NCI-H82 treated with DMSO at 0.1 percent for 48 hours (cell line): ENCODE measurements at regions not wholly inside any gene's neighbourhood (a gene's known extent, or its start where the extent isn't known, plus 50 kb on each side); places are given as distances from the start of the nearest gene placed in this dataset.

Source experiments
- DNase-seq: peaks from one replicate; lab custom pipeline; 2025; ENCODE audit not compliant: unreplicated experiment; lab: John Stamatoyannopoulos, UW

DNA sequence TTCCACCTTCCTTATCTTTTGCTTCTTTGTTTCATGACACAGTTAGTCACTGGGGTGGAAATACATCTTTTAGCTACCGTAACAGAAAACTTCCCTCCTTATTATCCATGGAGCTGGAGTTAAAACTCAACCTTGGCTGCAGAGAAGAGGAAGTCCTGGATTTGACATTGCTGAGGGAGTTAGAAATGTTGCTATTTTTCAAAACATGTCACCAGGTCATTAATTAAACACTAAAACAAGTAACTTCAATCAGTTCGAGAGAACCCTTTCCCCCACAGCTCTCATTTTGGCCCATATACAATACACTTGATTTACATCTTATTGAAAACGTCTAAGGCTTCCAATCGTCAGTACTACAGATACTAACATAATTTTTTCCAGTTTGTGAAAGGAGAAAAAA, 237.9 kb upstream of the CD180 start:
- no peak for DNase-seq

DNA sequence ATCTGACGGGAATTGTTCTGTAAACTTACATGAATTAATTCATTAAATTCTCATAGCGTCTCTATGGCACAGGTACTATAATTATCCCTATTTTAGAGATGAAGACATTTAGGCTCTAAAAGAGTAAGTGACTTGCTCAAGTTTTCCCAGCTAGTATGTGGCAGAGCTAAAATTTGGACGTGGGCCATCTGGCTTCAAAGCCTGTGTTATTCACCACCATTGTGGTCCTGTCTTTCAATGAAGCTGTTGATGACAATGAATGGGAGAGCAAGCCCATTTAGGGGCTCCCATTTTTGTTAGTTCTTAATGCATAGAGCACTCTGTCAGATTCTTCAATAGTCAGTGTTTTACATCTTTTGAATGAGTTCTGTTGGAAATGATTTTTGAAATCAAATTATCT, 236.0 kb upstream of the CD180 start:
- no peak for DNase-seq

DNA sequence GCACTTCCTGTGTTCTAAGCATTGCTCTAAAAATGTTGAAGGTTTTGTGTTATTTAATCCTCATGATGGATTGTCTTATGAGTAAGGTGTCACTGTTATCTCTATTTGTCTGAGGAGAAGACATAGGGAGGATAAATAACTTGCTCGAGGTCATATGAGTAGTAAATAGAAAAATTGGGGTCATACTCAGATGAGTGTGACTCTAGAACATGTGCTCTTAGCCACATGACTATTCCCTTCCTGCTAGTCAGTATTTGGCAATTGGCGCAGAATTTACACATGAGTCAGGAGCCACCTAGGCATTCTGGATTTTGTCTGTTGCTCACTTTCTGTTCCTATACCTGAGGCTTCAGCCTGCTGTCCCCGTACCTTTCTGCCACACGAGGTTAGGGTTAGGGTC, 234.6 kb upstream of the CD180 start:
- DNase-seq: no peak

DNA sequence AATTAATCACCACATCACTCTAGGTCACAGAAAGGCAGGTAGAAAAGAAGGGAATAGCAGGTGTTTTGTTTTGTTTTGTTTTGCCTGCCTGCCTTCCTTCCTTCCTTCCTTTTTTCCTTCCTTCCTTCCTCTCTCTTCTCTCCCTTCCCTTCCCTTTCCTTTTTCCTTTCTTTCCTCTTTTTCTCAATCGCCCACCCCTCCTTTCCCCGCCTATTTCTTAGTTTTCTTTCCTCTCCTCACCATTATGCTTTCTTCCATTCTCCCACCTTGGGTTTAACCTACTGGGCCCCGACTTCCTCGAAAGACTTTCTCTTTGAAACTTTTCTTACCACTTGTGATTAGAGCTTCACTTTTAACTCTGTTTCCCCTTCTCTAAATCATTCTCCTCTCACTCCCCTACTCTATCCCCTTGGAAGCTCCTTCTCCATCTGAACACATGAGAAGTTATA, 231.3 kb upstream of the CD180 start:
- DNase-seq: no peak

DNA sequence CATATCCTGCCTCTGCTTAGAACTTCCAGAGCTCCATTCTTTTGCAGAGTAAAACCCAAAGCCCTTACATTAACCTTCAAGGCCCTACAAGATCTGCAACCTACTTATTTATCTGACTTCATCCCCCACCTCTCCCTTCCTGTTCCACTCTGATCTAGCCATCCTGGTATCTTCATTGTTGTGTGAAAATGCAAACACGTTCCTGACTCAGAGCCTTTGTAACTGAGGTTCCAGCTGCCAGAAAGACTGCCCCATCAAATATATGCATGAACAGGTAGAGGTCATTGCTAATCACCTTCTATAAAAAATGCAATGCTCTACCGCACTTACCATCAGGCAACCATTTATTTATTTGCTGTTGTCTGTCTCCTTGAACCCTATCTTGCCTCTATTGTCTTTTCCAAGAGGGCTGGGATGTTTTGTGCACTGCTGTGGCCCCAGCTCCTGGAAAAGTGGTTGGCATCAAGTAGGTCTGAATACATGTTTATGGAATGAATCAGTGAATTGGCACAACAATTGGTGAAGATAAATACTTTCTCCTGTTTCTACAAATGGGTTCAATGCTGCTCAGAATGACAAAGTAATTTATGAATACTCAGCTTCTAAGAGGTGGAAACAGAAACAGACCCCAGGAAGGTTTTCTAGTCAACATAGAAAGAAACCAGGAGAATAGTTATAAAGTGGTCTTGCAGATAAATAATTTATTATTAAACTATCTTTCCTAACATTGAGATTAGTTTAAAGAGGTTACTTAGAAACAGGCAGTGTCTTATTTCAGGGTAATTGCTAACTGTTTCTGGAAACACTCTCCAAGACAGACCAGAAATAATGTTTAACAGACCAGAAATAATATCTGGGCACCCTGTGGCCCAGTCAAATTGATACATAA, 230.6 kb upstream of the CD180 start:
- DNase-seq: no peak

DNA sequence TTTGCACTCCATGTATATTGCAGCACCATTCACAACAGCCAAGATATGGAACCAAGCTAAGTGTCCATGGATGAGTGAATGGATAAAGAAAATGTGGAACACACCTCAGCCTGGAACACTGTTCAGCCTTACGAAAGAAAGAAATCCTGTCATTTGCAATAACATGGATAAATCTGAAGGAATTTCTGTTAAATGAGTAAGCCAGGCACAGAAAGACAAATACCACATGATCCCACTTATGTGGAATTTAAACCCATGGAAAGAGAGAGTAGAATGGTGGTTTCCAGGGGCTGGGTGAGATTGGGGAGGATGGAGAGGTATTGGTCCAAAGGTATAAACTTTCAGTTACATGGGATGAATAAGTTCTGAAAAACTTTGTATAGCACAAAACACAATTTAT, 228.9 kb upstream of the CD180 start:
- no peak for DNase-seq

DNA sequence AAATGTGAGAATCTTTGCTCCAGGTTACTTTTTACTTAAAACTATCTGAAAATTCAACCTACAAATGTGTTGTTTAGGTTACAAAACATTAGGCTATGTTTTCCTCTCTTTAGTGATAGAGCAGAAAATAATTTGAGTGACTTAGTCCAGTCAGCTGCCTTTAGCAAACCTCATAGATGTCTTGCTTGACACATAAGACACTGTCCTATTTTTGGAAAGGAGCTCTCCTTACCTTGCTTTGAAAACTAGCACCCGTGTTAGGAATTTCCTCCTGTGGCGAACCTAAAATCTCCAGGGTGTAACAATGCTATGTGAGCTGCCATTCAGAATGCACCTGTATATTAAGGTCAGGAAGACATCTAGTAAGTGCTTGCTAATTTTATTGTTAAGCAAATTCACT, 221.2 kb upstream of the CD180 start:
- DNase-seq: no peak

DNA sequence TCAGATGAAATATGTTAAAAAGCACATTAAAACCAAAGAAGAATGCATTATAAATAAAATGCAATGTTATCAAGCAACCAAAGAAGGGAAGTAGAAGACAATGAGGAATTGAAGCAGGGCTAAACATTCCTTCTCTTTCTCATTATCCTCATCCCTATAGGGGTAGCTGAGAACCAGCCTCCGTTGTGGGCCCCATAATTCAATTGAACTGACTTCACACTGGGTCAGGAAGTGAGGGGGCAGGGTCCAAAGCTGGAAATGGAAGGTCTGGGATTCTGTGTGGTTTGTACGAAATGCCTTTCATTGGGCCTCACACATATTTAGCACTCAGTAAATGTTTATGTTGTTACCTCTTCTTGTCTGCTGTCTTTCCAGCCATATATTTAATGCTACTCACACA, 220.4 kb upstream of the CD180 start:
- no peak for DNase-seq

DNA sequence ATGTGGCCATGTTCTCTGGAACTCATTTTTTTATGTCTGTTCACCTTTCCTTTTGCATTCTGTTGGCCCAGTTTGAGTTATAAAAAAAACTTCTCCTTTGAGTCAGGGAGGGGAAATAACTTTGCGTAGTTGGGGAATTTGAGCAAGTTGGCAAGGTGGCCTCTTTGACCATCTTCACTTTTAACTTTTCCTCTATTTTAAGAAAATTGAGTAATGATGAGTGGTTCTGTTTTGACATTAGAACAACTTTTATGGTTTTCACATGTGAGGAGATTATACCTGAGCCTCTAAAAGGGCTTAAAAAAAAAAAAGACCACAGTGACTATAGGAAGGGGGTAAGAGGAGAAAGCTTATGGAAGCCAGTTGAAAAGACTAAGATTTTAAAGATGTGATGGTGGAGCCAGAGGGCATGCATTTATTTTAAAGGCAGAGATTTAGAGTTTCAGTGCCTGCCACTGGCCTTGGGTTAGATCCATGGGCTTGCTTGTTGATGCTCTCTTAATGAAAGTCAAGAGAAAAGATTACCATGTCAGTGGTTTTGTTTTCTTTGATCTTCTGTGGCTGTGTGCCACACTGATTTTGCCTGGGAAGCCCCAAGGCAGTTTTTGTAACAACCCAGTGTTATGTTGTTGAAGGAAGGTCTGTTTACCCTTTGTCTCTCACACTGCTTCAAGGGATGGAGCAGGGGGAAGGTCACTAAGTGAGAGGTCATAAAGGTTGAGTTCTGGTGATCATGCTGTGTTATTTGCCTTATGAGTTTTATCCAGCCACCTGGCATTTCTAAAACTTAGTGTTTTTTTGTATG, 219.7 kb upstream of the CD180 start:
- DNase-seq: no peak

DNA sequence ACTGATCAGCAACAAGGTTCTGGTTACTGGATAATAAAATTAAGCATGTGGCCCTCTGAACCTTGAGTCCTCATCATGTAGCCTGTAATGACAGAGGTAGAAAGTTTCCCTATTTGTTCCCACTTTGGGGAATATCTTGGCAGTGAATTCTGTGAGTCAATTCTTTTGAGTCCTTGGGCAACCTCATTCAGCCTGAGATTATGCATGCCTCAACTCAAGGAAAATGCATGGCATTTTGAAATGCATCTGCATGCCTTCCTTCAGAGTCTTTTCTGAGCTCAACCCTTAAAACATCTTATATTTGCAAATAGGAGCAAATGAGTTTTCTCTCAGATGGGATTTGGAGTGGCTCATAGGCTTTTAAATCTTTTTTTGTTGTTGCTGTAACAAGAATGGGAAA, 218.1 kb upstream of the CD180 start:
- no peak for DNase-seq

DNA sequence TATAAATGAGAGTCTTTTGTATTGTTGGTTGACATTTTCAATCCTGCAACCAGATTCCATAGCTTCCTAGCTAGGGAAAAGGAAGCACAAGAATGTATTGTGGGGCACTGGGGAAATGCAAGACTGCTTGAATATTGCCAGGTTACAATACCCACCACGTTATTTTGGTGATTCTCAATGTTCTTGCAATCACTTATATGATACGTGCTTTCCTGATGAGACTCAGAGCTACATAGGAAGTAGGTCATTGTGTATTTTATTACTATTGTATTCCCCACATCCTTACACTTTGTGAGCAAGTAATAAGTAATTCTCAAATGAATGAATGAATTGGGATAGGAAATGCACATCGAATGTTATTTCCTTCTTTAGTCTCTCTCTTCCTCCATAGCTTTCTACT, 217.1 kb upstream of the CD180 start:
- no peak for DNase-seq

DNA sequence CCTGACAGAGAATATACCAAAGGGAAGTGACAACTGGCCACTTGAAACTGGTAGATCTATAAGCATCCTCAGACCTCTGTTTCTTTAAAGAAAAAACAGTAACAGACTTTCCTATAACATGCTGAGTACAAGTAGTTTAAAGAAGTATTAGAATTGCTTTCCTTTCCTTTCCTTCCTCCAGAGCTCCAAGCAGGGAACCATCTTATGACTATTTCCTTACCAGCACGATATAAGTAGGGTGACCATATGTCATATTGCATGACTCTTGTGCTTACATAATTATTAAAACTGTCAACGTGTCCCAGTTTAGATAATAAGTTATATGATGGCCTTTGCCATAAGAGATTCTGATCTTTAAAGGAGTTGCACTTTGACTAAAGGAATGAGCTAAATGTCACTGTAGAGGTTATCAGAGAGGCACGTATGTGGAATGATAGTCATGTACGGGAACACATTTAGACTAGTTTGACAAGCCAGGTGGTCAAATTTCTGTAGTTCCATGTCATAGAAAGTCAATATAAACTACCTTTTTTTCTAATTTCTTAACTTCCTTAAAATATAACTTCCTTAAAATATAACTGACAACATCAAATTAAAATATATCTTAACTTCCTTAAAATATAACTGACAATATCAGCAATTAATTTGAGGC, 212.7 kb upstream of the CD180 start:
- DNase-seq: no peak

DNA sequence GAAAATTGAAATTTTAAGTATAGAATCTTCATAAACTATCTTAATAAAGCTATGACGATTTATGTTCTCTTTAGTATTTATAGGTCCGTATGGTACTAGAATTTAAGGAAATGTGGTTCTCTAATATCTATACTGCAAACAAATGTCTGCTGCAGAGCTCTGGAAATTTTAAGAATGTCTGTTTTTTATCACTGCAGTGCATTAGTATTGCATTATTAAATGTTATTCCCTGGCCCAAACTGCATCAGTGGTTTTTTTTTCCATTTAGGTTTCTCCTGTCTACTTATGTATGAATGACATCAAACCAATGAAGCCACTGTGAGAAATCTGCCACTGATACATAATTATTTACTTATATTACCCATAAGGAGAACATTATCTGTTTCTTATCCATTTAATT, 211.4 kb upstream of the CD180 start:
- DNase-seq: no peak

DNA sequence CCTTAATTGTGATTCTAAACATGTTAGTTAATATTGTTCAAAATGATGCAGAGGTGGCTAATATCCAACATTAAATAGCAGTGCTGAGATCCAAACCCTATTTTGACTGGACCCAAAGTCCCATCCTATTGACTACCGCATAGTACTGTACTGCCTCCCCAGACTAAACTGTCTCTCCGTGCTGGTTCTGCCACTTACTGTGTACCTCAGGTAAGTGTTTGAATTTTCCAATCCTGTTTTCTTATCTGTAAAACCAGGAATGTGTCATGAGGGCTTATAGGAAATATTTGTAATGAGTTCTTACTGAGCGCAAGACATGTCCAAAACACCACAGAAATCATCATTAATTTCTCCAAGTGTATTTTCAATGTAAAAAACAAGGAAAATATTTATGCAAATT, 209.2 kb upstream of the CD180 start:
- no peak for DNase-seq

DNA sequence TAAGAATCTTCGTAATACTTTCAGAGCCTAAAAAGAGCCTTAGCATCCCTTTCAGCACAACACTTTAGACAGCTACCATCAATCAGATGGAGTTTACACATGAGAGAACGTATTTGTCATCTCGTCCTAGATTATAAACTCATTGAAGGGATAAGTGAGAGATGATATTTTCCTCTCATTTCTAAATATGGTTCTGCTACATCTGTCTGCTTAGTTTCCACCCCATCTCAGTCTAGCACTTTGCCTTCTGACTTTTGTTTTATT, 208.4 kb upstream of the CD180 start:
- no peak for DNase-seq

DNA sequence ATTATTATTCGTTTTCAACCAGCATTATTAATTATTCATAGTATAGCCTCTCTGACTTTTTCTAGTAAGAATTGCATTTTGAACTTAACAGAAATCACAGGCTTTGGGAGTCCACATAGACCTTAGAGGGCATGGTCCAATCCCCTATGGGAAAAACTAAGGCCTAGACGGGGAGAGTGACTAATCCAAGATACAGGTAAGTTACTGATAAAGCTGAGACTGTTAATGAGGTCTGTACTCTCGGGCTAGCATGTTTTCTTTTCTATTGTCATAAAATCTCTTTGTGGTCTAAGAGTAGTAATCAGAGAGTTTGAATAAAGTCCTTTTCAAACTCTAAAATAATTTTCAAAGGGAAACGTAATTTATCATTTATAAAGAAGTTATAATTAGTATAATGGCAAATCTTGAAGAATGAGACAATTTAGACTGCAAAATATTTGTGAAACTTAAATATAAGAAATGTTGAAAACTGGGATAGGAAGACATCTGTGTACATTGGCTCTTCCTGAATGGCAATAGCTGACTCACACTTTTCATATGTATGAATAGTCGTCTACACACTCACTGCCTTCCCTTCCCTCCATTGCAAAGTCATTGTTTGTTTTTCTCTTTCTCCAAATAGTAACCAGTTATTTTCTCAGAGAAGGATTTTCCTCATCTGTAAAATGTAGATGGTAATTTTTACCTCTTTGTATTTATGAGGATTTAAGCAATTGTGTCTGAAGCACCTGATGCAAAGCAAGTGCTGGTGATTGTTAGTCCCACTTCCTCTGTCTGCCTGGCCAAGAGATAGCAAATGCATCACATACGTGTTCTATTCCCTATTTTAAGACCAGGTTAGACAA, 207.9 kb upstream of the CD180 start:
- DNase-seq: no peak

DNA sequence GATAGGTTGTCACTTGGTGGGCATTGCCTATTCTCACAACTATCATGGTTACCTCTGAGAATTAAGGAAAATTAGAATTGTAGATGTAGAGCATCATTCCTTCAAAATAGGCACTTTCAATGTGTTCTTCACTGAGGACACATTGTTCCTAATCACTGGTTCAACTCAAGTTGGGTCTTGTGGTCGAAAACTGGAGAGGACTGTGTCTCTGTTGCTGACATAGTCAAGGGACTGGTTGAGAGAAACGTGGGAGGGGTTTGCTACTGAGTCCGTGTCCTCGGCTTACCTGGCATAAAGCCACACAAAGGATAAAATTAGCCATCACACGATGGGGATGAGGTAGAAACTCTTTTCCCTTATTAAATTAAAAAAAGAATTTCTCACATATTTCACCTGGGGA, 205.9 kb upstream of the CD180 start:
- no peak for DNase-seq

DNA sequence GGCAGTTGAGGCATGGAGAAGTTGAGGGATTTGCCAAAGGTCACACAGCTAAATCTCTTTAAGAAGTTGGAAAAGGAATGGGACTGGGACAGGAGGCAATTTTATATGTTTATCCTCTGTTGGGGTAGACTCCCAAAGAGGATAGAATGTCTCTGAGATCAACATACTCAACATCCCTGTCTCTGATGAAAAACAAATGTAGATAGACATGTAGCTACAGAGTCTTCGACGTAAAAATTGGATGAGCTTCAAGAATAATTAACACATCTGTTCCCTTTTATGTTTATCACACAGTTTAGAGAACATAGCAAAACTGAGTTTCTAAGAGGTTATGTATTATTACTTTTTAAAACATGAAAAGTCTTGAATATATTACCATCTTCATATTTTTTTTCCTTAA, 204.6 kb upstream of the CD180 start:
- no peak for DNase-seq

DNA sequence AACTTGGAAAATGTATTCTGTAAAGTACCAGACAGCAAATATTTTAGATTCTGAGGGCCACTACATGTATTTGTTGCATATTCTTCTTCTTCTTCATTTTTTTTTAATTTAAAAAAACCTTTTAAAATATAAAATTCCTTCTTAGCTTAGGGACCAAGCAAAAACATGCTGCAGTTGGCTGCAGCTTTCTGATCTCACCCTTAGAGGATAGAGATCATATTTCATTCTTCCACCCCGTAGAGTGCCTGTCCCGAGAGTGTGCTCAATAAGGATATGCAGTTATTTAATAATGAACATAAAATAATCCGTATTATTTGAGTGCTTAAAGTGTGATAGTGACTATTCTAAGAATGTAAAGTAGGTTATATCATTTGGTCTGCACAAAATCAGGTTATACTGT, 204.2 kb upstream of the CD180 start:
- no peak for DNase-seq

DNA sequence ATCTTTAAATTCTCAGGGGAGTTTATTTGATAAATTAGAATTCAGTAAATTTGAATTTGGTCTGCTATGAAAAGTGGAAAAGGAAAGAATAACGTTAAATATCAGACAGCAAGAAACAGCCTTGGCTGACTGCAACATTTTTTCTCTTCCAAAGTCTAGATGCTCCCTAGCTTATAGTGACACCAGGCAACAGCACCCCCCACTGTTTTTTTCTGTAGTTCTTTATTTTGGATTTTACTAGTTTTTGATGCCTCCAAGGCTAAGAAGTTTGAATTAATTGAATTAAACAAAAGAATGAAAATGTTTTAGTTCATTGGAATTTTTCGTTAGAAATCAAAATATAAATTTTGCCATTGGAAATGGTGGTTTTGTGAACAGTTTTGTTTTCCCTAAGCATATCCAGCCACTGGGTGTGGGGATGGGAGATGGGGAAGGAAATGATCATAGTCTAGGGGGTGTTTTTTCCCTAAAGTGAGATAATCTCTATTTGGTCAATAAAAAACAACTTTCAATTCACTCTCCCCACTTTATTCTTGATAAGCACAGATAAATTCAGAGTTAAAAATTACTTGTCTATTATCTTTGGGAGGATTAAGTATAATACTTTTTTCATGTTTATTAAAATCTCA, 199.3 kb upstream of the CD180 start:
- DNase-seq: no peak

DNA sequence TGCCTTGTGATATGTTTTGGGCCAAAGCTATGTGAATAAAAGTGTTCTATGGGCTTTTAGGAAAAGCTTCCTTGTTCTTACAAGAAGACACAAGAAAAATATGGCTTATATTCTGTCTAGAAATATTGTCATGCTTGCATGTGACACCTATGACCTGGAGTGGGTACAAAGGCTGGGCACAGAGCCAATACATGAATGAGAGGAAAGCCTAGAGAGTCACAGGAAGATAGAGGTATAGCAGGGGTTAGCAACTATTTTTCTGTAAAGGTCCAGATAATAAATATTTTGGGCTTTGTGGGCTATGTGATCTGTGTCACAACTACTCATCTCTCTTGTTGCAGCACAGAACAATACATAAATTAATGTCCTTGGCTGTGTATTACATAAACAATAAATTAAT, 196.6 kb upstream of the CD180 start:
- DNase-seq: no peak
